SK-N-DZ (cell line): ENCODE measurements at regions not wholly inside any gene's neighbourhood (a gene's known extent, or its start where the extent isn't known, plus 50 kb on each side); places are given as distances from the start of the nearest gene placed in this dataset.

Experiments
- DNase-seq: peaks from one replicate; pipeline ENCODE4 v3.0.0-alpha.2; 2015; ENCODE audit warnings: low spot score

DNA sequence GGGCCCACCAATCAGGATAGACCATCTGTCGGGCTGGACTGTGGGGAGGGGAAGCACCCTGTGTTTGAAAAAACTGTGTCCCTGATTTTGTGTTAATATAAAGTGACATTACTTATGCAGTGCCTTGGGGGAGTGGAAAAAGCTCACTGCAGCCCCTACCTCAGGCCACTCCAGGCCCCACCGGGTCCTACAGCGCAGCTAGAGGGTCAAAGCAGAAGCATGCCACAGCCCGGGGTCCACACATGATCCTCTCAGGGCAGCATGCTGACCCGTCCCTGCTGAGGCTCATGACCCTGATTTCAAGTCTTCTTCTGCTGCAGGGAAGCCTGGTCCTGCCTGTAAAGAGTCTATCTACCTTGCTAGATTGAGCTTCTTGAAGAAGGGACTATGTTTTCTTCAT lies 133.0 kb upstream of the PLCB4 start:
- no peak for DNase-seq

DNA sequence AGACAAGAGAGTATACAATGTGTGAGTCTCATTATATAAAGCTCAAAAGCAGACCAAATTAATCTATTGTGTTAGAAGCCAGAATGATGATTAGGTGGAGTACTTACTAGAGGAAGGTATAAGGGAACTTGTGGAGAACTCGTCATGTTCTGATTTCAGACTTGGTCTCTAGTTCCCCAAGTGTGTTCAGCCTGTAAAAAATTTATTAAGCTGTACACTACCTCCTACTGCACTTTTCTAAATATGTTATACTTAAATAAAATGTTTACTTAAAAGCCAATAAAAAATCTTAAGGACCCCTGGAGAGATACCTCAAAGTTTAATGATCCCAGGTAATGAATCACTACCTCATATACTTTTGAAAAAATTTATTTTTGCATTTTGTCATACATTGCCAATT lies 130.4 kb upstream of the PLCB4 start:
- no peak for DNase-seq

DNA sequence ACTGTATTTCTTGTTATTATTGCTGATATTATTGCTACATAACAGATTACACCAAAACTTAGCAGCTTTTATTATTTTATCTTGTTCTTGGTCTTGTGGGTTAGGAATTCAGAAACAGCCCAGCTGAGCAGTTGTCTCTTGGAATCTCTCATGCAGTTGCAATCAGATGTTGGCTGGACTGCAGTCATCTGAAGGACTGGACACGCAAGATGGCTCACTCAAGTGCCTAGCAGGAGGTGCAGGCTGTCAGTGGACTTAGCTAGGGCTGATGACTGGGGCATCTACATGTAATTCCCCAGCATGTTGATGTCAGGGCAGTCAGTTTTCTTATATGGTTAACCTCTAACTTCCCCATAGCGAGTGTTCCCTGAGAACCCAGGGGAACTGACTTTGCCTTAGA lies 128.6 kb upstream of the PLCB4 start:
- no peak for DNase-seq

DNA sequence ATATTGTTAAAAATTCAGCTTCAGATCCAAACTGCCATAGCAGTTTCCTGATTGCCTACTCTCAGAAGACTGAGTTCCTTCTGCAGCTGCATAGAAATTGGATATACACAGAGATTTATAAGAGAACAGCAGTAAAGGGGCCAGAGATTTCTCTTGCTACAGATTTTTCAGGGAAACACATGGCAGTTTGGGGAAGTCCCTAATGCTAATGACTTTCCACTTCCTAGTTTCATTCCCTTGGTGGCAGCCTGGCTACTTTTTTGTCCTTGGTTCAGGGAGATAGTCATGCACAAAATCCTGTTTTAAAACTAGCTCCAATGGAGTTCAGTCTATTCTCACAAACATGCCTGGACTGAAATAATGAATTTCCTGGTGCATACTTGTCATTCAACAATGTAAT lies 125.3 kb upstream of the PLCB4 start:
- DNase-seq: no peak

DNA sequence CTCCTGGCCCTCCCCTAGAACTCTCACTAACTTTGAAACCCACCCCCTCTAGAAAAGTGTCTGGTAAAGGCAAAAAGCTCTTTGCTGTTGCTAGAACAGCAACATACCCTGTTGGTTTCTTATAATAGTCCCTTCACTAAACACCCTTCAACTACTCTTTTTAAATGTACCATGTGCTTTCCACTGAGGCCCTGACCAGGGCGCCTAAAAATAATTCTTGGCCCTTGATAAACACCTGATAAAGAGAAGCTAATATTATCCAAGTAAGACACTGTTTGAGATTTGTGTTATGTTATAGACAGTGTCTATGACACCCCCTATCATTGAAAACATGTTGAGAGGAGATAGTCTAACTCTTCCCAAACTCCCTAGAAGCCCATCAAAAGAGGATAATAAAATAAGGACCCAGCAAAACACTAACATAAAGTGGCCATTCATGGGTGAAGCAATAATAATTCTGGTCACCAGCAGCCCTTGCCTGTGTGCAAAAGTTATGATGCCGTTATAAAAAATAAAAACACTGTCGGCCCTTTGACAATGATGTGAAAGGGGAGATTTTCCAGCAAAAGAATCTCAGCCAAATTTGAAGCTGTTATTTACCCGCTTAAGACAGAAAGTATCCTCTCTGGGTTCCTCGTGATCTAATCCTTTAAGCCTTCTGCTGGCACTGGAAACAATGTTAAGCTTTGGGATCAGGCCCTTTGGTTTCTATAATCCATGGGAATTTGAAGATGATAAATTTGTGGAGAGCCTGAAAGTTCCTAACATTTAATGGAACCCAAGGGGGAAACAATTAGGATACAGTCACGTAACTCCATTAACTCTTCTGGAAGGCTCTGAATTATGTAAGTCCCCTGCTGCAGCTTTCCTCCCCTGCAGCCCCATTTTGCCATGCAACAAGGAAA lies 122.6 kb upstream of the PLCB4 start:
- DNase-seq: no peak

DNA sequence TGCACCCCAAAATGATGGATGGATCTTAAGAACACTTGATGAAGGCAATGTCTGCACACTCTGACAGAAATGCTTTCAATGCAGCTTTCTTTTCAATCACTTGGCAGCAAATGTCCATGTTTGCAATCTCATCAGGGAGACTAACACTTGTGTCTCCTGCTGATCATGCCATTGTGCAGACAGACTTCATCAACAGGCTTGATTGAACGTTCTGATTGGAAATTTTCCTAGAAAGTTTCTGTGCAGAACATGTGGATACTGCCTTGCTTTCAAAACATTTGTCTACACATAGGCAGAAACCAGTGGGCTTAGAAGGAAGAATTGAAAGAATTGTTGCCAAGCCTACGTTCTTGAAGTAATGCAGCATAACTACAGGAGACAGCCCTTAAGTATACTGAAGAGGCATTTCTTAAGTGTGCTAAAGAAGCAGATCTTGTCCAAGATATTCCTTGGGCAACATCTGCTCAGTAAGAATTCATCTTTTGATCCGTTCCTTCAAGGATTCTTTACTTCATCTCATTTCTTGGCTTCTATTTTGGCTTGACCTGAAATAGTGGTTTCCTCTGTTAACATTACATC lies 120.4 kb upstream of the PLCB4 start:
- DNase-seq: no peak

DNA sequence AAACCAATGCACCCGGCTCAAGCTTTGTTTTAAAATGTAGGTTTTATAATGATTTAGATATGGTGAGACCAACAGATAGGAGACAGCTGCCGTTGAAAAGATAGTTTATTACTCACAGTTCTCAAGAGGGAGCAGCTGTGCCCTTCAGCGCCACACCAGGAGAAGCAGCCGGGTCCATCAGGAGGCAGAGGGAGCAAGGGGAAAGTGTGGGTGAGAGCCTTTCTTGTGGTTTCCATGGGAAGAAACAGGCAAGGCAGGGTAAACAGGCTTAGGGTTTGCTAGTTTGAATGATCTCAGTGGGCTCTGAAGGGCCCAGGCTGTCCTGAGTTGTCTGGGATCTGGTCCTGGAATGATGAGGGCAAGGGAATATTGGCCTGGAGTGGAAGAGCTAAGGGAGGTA lies 117.7 kb upstream of the PLCB4 start:
- no peak for DNase-seq

DNA sequence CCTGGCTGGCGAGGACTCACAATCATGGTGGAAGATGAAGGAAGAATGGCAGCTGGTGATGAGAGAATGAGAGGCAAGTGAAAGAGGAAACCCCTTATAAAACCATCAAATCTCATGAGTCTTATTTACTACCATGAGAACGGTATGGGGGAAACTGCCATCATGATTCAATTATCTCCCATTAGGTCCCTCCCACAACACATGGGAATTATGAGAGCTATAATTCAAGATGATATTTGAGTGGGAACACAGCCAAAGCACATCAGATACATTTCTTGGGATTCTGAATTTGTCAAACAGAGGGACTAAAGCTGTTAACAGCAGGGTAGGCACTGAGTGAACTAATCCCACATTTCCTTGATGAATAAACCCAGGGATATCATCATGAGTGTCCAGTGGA lies 116.2 kb upstream of the PLCB4 start:
- peak; percentile 27 for DNase-seq

DNA sequence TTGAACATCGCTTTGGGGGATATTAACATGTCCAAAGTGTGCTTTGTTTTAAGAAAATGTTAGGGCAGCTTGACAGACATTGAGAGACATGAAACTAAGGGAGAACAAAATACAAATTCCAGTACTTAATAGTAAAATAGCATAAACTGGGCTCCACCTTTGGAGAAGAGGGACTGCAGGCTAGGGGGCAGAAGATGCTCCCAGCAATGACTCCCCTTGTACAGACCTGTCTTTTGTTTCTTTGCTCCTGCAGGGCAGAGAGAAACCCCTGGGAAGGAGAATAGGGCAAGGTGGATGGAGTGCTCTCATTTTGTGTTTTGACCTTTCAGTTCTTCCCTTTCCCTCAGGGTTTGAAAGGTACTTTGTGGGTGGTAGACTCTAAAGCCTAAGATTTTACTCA lies 115.6 kb upstream of the PLCB4 start:
- no peak for DNase-seq

DNA sequence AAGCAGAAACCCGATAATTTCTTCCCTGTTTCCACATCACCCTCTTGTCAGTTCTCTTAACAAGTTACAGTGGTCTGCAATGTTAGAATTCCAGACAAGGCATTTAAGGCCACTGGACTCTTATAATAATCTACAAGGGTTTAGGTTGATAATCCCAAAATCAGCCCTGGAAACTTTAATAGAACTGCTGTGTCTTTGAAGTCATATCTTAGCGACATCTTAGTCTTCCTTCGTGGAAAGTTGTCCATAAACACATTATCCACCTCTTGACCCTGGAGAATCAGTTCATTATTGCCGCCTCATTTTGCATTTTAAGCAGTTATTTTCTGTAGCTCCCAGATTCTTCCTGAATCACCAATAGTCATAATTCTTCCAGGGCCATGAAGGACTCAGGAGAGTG lies 108.6 kb upstream of the PLCB4 start:
- no peak for DNase-seq

DNA sequence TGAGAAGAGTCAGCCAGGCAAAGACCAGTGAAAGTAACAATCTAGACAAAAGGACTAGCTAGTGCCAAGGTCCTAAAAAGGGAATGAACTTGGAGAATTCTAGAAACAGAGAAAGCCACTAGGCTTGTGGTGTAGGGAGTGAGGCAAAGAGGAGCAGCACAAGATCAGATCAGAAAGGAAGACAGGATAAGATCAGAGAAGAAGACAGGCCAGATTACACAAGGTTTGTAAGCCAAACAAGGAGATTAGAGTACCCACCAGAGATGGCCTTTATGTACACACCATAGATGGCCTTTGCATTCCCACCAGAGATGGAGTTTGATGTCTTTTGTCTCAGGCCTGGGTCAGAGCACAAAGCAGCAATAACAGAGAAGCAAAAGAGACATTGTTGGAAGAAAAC lies 105.6 kb upstream of the PLCB4 start:
- DNase-seq: no peak

DNA sequence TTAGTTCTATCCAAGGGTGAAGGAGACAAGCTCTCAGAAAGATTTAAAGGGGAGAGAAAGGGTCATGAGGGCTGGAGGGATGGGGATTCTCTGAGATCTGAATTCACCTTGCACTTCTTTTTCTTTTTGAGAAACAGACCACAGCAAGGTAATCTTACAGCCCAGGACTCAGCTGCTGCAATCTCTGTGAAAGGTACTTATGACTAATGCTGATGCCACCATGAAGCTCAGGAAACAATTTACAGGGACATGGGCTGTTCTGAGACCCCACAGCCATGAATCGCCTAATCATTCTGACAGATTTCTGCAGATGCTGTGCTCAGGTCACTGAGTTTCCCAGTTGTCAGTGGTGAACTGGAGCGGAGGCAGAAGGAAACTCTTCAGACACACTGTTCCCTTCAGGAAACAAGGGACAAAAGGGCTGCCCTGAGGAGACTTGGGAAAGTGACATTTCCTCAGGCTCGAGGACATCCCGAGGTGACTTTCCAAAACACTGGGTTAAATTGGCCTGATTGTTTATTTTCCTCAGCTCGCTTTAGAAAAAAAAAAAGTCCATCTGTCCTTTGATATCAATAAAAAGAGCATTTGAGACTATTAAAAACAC lies 103.8 kb upstream of the PLCB4 start:
- no peak for DNase-seq

DNA sequence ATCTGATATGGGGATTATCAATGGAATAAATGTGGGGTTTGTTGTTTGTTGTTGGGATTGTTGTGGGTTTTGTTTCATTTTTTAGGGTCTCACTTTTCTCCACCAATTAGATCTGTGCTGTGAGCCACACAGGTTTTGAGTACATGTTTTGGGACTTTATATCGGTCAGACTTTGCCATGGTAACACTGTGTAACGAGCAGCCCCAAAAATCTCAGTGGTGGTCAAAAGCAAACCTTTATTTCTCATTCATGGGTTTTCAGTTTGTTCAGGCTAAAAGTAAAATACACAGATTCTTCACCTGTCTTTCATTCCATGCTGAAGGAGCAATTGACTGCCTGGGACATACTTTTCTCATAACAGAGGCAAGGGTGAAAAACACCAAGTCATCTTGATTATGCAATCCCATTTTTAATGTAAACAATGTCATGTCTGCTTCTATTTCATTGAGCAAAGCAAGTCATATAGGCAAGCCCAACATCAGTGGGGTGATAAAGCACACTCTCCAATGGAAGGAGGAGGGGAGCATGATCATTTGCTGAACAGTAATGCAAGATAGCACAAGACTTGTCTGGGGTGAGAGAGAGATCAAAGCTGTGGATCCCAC lies 101.1 kb upstream of the PLCB4 start:
- DNase-seq: no peak

DNA sequence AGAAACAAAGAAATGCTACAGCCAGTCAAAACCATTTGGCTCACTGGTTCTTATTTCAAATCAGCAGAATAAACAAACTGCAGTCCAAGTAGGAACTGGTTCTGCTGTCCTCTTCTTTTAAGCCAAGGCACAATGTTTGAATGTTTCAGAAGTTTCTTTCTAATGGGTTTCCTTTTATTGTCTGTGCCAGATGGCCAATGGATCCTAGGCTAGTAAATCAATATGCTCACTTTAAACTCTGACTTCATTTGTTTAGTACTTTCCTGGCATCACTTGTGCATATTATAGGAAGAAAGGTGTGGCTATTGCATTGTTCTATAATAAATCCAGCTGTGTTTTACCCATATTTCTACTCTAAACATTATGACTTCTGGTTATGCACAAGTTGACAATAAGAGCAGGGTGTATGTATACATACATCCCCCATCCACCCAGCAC lies 99.7 kb upstream of the PLCB4 start:
- DNase-seq: no peak

DNA sequence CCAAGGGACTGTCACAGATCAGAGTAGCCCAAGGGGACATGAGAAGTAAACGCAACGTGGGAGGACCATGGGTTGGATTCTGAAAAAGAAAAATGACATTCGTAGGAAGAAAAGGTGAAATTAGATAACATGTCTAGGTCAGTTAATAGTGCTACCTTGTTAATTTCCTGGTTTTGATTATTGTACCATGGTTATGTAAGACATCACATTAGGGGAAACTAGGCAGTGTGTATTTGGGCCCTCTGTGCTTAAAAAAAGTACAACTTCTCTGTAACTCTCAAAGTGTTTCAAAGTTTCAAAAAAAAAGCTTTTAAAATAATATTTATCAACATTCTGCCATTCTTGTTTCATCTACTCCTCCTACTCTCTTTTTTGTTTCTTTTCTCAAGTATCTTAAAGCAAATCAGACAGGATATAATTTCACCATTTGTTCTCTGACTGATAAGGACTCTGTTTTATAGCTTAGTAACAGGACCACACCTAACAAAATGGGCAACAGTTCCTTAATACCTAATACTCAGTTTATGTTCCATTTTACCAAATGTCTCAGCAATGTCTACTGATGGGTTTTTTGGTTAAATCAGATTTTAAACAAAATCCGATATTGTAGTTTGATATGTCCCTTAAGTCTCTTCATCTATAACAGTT lies 97.1 kb upstream of the PLCB4 start:
- DNase-seq: no peak

DNA sequence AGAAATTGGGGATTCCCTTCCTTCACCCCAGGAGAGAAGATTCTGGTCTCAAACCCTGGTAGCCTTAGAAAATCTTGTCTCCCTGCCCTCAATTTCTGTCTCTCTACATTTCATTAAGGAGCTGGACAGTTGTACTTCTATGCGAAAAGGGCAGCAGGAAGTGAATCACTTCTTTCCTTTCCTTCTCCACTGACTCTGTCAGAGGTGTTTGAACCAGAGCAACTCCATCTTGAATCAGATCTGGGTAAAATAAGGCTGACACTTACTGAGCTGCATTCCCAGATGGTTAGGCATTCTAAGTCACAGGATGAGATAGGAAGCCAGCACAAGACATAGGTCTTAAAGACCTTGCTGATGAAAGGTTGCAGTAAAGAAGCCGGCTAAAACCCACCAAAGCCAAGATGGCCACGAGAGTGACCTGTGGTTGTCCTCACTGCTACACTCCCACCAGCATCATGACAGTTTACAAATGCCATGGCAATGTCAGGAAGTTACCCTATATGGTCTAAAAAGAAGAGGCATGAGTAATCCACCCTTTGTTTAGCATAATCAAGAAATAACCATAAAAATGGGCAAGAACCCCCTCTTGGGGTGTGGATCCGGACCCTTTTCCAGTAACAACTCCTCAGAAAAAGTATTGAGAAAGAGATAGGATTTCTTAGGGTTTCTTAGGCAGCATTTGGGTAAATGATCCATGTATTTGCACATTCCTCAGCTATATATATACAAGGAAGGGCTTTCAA lies 95.8 kb upstream of the PLCB4 start:
- DNase-seq: no peak

DNA sequence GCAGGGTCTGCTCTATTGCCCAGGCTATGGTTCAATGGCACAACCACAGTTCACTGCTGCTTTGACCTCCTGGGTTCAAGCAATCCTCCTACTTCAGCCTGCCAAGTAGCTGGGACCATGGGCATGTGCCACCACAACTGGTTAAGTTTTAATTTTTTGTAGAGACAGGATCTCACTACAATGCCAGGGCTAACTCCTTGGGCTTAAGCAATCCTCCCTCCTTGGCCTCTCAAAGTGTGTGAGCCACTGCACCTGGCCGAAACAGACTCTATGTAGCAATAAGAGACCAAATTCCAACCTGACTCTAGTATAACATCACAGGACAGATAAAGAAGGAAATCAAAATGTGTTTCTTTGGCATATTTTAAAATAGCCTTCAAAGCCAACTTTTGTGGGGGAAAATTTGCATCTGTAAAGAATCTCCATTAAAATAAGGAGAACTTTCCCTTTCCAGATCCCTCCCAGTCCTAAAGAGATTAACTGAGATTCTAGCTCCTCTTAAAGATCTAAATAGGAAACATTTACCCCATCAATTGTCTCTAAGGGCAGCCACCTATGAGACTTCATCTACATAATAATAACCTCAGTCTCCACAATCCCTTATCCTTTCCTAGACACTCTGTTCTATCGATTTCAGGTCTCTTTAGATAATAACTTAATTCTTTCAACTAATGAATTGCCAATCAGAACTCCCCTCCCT lies 94.7 kb upstream of the PLCB4 start:
- DNase-seq: no peak

DNA sequence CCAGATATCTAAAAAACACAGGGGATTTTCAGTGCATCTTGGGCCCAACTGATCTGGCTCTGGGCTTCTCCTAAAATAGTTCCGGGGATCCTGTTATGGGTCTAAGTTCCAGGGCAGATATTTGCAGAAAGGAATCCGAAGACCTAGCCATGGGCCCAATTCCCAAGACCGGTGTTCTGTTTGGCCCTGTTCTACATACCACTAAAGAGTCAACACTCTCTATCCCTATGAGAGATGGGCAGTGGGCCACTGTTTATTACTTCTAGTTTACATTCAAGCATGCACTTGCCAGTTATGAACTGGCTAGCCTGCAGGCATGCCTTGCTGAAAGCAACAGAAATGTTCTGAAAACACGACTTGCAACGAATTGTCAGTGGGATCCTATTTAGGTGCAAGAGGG lies 87.4 kb upstream of the PLCB4 start:
- no peak for DNase-seq

DNA sequence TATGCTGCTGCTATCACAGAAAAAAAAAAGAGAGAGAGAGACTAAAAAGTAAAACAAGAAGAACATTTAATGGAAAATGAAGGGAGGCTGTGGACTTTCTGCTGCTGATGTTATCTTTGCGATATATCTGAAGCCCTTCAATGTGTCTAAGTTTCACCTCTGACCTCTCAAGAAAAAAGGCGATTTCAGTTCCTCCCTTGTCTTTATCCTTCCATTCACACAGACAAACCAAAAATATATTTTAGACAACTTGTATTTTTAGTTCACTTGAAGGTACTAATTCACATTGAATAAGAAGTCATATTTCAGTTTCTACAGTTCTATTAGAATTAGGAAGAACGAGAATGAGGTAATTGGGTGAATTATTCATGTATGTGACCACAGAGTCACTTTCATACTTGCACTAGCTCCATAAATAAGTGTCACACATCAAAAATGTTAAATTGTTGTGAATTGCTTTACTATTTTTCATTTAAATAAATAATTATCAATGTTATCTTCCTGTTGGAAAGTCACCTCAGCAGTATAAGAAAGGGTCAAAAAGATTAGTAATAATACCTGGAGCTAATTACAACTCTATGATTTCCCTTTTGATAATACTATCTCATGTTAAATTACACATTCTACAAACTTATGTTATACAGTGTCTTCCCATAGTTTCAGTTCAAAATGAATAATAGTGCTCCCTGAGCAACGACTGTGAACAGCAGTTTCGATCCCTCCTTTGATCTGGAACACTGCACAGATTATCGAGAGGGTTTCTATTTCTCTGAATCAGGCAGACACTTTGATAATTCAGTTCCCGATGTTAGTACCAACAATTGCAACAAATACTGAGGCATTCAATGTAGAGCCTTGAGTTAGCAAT lies 85.2 kb upstream of the PLCB4 start:
- no peak for DNase-seq

DNA sequence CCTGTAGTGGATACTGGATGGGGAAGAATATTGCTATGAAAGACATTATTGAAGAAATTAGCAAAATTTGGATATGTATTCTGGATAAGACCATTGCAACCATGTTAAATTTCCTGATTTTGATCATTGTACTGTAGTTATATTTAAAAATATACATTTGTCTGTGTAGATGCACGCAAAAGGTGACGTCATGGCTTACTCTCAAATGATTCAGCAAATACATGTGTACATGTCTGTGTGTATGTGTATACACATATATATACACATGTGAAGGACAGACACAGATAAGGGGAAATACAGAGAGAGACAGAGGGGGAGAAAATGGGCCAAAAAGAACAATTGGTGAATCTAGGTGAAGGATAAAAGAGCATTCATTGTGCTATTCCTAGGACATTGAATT lies 82.3 kb upstream of the PLCB4 start:
- DNase-seq: no peak
